MCF 10A (cell line): ENCODE measurements at regions not wholly inside any gene's neighbourhood (a gene's known extent, or its start where the extent isn't known, plus 50 kb on each side); places are given as distances from the start of the nearest gene placed in this dataset.

Experiments used
- BruUV-seq: library from RNA; stranded (reverse); fragments of 400-500 nt; replicated peaks from 2 replicates; lab custom pipeline; 2021; lab: Mats Ljungman, UMichigan
- CTCF ChIA-PET: fragments of 300-600 bp; sonication (Branson Sonifier 250); formaldehyde crosslinking; extraction: SDS; loops from one replicate; lab custom pipeline; 2021; ENCODE audit warnings: antibody characterized with exemption, inconsistent platforms; lab: Yijun Ruan, JAX
- POLR2A ChIA-PET: fragments of 300-600, 350-650 bp; sonication (Branson Sonifier 250); formaldehyde crosslinking; extraction: SDS; loops from one replicate; lab custom pipeline; 2020; ENCODE audit warnings: antibody characterized with exemption, inconsistent platforms; lab: Yijun Ruan, JAX
- DNase-seq: peaks from one replicate; pipeline ENCODE4 v3.0.0-alpha.2; 2018; ENCODE audit not compliant: unreplicated experiment
- H3K27ac Mint-ChIP-seq: one replicate; pipeline ENCODE4 v1.8.0; 2022; ENCODE audit warnings: mild to moderate bottlenecking, low read depth, mixed read lengths; ENCODE audit not compliant: unreplicated experiment
- H3K27me3 Mint-ChIP-seq: one replicate; pipeline ENCODE4 v1.8.0; 2022; ENCODE audit warnings: mixed read lengths; ENCODE audit not compliant: insufficient read depth, unreplicated experiment
- H3K36me3 Mint-ChIP-seq: one replicate; pipeline ENCODE4 v1.8.0; 2022; ENCODE audit warnings: mild to moderate bottlenecking, moderate library complexity, mixed read lengths; ENCODE audit not compliant: insufficient read depth, unreplicated experiment
- H3K4me1 Mint-ChIP-seq: one replicate; pipeline ENCODE4 v1.8.0; 2022; ENCODE audit warnings: mixed read lengths; ENCODE audit not compliant: insufficient read depth, unreplicated experiment
- H3K4me3 Mint-ChIP-seq: one replicate; pipeline ENCODE4 v1.8.0; 2022; ENCODE audit warnings: mild to moderate bottlenecking, moderate library complexity, mixed read lengths; ENCODE audit not compliant: unreplicated experiment
- H3K9me3 Mint-ChIP-seq: one replicate; pipeline ENCODE4 v1.8.0; 2022; ENCODE audit warnings: mixed read lengths; ENCODE audit not compliant: unreplicated experiment
- CTCF ChIP-seq: fragments of 200-600 bp; IDR thresholded peaks from one replicate; pipeline ENCODE4 v1.8.0; 2022; ENCODE audit warnings: antibody characterized with exemption, mild to moderate bottlenecking; ENCODE audit not compliant: unreplicated experiment
- intact Hi-C: fragments of 100-400 bp; cut with micrococcal nuclease; formaldehyde crosslinking; loops from 2 replicates; pipeline ENCODE4 v1.14.1; 2022

- POLR2A ChIA-PET, result no interaction called here
- H3K9me3 Mint-ChIP-seq, result no peaks in the 10 kb centered on the region
- H3K27ac Mint-ChIP-seq, result no peak overlapping the region
- H3K4me3 Mint-ChIP-seq, result no peak overlapping the region
- TF ChIP-seq CTCF, result no peak
- intact Hi-C loops, result no loop called here
- peaks cover 32% of the 10 kb centered on the region for H3K27me3 Mint-ChIP-seq
- no TSS peak for BruUV-seq
- no peaks in the 10 kb centered on the region for H3K4me1 Mint-ChIP-seq
- DNase-seq, result no peak
- H3K36me3 Mint-ChIP-seq, result no peaks in the 10 kb centered on the region
- CTCF ChIA-PET, result no interaction called here
Observed at GRCh38 chr12:20317554-20317953, 50.8 kb upstream of the PDE3A start.
